ENCODE measurements at regions not wholly inside any gene's neighbourhood (a gene's known extent, or its start where the extent isn't known, plus 50 kb on each side); places are given as distances from the start of the nearest gene placed in this dataset.

- TF ChIP-seq, protein P1, sequence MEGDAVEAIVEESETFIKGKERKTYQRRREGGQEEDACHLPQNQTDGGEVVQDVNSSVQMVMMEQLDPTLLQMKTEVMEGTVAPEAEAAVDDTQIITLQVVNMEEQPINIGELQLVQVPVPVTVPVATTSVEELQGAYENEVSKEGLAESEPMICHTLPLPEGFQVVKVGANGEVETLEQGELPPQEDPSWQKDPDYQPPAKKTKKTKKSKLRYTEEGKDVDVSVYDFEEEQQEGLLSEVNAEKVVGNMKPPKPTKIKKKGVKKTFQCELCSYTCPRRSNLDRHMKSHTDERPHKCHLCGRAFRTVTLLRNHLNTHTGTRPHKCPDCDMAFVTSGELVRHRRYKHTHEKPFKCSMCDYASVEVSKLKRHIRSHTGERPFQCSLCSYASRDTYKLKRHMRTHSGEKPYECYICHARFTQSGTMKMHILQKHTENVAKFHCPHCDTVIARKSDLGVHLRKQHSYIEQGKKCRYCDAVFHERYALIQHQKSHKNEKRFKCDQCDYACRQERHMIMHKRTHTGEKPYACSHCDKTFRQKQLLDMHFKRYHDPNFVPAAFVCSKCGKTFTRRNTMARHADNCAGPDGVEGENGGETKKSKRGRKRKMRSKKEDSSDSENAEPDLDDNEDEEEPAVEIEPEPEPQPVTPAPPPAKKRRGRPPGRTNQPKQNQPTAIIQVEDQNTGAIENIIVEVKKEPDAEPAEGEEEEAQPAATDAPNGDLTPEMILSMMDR (conservative IDR thresholded peaks at IDR 0.05; ENCODE audit: low read depth, low read length), result no peak
- TF ChIP-seq EZH2 (IDR thresholded peaks at IDR 0.05; ENCODE audit: low read length, unreplicated experiment), result no peak
- TF ChIP-seq EZH2phosphoT487 (IDR thresholded peaks at IDR 0.05; ENCODE audit: borderline replicate concordance, low read length), result no peak
These were observed 504.6 kb upstream of the NECTIN3 start for GRCh38 chr3:110567029-110567428.

Data from PC-3 (cell line).